Ectodermal cell (in vitro differentiated cells): ENCODE measurements at regions not wholly inside any gene's neighbourhood (a gene's known extent, or its start where the extent isn't known, plus 50 kb on each side); places are given as distances from the start of the nearest gene placed in this dataset.
"Not testable (repeated sequence)": the region's sequence is repeated elsewhere in the genome, so short reads cannot be mapped to it uniquely, and the experiment has no call there.

Experiments
- H3K27ac ChIP-seq: 2 replicates; pipeline ENCODE4 v1.7.0; 2013; ENCODE audit warnings: mild to moderate bottlenecking, low read depth, low read length; ENCODE audit not compliant: insufficient read depth, poor library complexity, severe bottlenecking
- H3K27me3 ChIP-seq: 2 replicates; pipeline ENCODE4 v1.7.0; 2013; ENCODE audit warnings: mild to moderate bottlenecking, low read length; ENCODE audit not compliant: insufficient read depth, control insufficient read depth, poor library complexity, severe bottlenecking
- H3K36me3 ChIP-seq: one replicate; pipeline ENCODE4 v1.7.0; 2013; ENCODE audit warnings: low read length; ENCODE audit not compliant: control insufficient read depth, insufficient read depth
- H3K4me1 ChIP-seq: one replicate; pipeline ENCODE4 v1.7.0; 2013; ENCODE audit warnings: low read length; ENCODE audit not compliant: control insufficient read depth, insufficient read depth
- H3K4me3 ChIP-seq: 2 replicates; pipeline ENCODE4 v1.7.0; 2013; ENCODE audit warnings: low read depth, low read length, control low read depth; ENCODE audit not compliant: insufficient read depth
- H3K9me3 ChIP-seq: 2 replicates; pipeline ENCODE4 v1.7.0; 2013; ENCODE audit warnings: mild to moderate bottlenecking, low read length, moderate library complexity; ENCODE audit not compliant: control insufficient read depth
- WGBS, 2 experiments: methylation state at CpG; one replicate each; pipeline ENCODE4 v1.1.7; 2013; ENCODE audit warnings: missing lambda C conversion rate in 2 of 2; 5-methylcytosine and 5-hydroxymethylcytosine counted together

- Histone ChIP-seq H3K36me3 (no peaks in the 10 kb centered on the region), H3K9me3 (no peaks in the 10 kb centered on the region), H3K4me1 (no peaks in the 10 kb centered on the region), H3K27ac (no peak overlapping the region), H3K4me3 (no peak overlapping the region), H3K27me3 (no peaks in the 10 kb centered on the region)
These were observed 546.8 kb downstream of the LRRC70 start for GRCh38 chr5:63125392-63125791.

DNA sequence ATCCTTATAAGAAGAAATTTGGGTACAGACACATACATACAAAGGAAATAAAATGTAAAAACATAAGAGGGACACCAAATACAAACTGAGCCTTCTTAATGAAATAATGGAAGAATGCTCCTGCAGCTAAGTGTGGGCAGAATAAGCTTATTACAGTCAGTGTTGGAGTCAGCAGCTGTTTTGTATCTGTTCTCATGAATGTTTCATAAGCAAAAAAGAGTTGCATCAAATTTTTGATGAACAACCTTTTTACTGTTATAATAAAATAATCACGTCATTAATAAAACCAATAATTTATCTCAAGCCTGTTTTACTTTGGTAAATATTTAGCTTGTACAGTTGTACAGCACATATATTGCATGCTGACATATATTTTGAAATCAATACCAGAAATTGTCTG is 545.6 kb downstream of the LRRC70 start:
- 100% methylated on average over 1 of the region's 1 CpG; no CpG with 5 or more reads in 1 of the 2 experiments for WGBS, 2 experiments

DNA sequence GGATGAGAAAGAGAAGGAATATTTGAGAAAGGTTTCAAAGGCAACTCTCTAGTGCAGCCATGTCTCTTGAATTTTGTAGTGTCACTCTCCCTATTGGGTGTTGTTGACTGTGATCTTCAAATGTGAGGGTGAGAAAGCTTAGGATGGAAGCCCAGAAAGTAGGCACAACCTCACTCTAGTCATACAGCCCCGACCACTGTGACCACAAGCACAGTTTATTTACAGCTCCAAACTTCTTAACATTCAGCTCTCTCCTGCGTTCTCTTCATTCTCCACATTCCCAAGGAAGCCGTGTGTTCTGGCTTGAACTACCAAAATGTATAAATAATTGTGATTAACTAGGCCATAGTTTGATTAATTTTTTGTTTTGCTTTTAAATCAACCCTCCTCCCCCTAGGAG is 542.9 kb downstream of the LRRC70 start:
- no peaks in the 10 kb centered on the region for H3K4me1 ChIP-seq
- 82 to 95% methylated on average over 1 to 3 of the region's 3 CpGs for WGBS, 2 experiments
- H3K27me3 ChIP-seq, result no peaks in the 10 kb centered on the region
- H3K27ac ChIP-seq, result no peak overlapping the region
- H3K9me3 ChIP-seq, result no peaks in the 10 kb centered on the region
- H3K4me3 ChIP-seq, result no peak overlapping the region
- no peaks in the 10 kb centered on the region for H3K36me3 ChIP-seq

More for the DNA sequence above, 545.6 kb downstream of the LRRC70 start:
- H3K9me3 ChIP-seq, result no peaks in the 10 kb centered on the region
- H3K27me3 ChIP-seq, result no peaks in the 10 kb centered on the region
- H3K4me1 ChIP-seq, result no peaks in the 10 kb centered on the region
- H3K36me3 ChIP-seq, result no peaks in the 10 kb centered on the region
- H3K27ac ChIP-seq, result no peak overlapping the region
- H3K4me3 ChIP-seq, result no peak overlapping the region

DNA sequence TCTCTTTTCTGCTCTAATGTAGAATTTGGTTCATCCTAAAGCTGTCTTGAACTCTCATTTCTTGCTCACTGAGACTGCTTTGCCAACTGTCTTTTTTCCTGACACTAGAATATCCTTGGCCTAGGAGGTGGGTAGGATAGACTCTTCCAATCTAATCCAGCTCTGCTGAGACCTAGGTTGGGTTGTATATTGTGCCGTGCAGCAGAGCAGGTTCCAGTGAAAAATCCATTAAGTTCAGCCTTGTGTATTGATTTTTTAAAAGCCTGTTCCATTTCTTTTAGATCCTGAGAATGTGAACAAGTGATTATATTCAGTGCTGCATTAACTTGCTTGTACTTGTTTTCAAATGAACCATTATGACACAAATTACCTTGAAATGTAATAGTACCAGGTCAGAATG is 539.6 kb downstream of the LRRC70 start:
- H3K4me3 ChIP-seq, result no peak overlapping the region
- H3K9me3 ChIP-seq, result no peaks in the 10 kb centered on the region
- H3K27ac ChIP-seq, result no peak overlapping the region
- H3K4me1 ChIP-seq, result no peaks in the 10 kb centered on the region
- no peaks in the 10 kb centered on the region for H3K36me3 ChIP-seq
- no peaks in the 10 kb centered on the region for H3K27me3 ChIP-seq
- WGBS, 2 experiments, result 100% methylated on average over 1 of the region's 1 CpG

DNA sequence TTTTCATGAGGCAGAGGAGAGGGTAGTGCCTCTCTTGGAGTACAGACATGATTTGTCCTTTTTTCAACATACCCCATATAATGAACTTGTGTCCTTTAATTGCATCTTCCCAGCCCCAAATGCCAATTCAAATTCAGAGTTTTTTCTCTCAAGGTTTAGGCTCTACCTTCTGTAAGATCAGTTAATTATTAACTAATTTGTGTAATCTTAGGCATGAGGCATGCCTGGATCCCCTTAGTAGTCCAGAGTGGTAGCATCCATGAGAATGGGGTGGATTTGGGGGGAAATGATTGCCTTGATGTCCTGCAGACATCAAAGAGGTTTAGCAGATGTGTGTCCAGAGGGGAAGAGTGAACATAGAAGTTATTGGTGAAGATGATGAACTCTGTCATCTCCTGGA is 533.3 kb downstream of the LRRC70 start:
- H3K9me3 ChIP-seq, result no peaks in the 10 kb centered on the region
- no peak overlapping the region for H3K4me3 ChIP-seq
- H3K27me3 ChIP-seq, result no peaks in the 10 kb centered on the region
- H3K36me3 ChIP-seq, result no peaks in the 10 kb centered on the region
- no peaks in the 10 kb centered on the region for H3K4me1 ChIP-seq
- no peak overlapping the region for H3K27ac ChIP-seq

DNA sequence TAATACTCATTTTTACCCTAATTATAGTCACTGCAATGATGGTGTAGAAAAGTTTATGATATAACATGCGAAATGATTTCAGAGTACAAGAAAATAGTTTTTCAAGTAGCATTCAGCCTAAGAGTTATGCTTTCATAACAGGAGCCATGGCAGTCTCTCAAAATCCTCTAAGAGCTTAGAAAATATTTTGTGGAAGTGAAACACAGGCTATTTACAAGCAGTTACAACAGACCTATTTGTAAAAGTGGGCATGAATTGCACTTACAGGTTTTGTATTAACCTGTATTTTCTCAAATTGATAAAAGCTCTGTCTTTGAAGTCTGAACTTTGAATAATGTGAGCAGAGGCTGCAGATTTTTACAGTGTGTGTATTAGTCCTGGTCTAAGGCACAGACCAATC is 523.3 kb downstream of the LRRC70 start:
- Histone ChIP-seq H3K9me3 (no peaks in the 10 kb centered on the region), H3K27ac (no peak overlapping the region), H3K4me3 (no peak overlapping the region), H3K4me1 (peaks cover 5% of the 10 kb centered on the region), H3K27me3 (no peaks in the 10 kb centered on the region), H3K36me3 (no peaks in the 10 kb centered on the region)
- 89 to 100% methylated on average over 1 of the region's 1 CpG for WGBS, 2 experiments

DNA sequence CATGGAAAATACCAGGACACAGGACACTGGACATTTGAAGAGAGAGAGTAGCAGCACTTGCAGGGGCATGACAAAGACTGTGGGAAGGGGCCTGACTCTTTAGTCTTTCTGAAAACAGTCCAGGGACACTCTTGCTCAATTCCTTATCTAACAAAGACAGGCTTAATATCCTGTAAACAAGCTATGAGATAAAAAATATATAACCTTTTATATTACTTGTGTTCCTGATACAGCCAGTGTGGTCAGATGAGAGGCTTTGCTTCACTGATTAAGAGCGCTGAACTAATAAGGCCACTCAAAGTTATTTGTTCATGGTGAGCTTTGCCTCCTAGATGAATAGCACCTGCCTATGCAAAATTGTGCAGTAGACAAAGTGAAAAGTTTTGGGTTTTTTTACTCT is 518.7 kb downstream of the LRRC70 start:
- H3K9me3 ChIP-seq, result no peaks in the 10 kb centered on the region
- no peak overlapping the region for H3K27ac ChIP-seq
- no peaks in the 10 kb centered on the region for H3K36me3 ChIP-seq
- no peak overlapping the region for H3K4me3 ChIP-seq
- H3K27me3 ChIP-seq, result no peaks in the 10 kb centered on the region
- no peaks in the 10 kb centered on the region for H3K4me1 ChIP-seq
- 93 to 97% methylated on average over 1 of the region's 1 CpG for WGBS, 2 experiments

- Histone ChIP-seq H3K9me3 (no peaks in the 10 kb centered on the region), H3K4me3 (no peak overlapping the region), H3K4me1 (no peaks in the 10 kb centered on the region), H3K27ac (no peak overlapping the region), H3K36me3 (no peaks in the 10 kb centered on the region), H3K27me3 (no peaks in the 10 kb centered on the region)
- 96 to 97% methylated on average over 4 to 5 of the region's 6 CpGs for whole genome bisulfite sequencing, 2 experiments
These were observed 516.1 kb downstream of the LRRC70 start for GRCh38 chr5:63094730-63095129.

- Histone ChIP-seq H3K9me3 (no peaks in the 10 kb centered on the region), H3K27me3 (no peaks in the 10 kb centered on the region), H3K36me3 (no peaks in the 10 kb centered on the region), H3K4me3 (no peak overlapping the region), H3K4me1 (no peaks in the 10 kb centered on the region), H3K27ac (no peak overlapping the region)
- WGBS, 2 experiments, result 84 to 90% methylated on average over 1 of the region's 1 CpG
These were observed 510.5 kb downstream of the LRRC70 start for GRCh38 chr5:63089147-63089546.

GRCh38 chr5:63085561-63085960 is 506.9 kb downstream of the LRRC70 start:
- 99 to 100% methylated on average over 2 of the region's 2 CpGs for WGBS, 2 experiments
- no peak overlapping the region for H3K27ac ChIP-seq
- no peak overlapping the region for H3K4me3 ChIP-seq
- H3K4me1 ChIP-seq, result no peaks in the 10 kb centered on the region
- H3K36me3 ChIP-seq, result no peaks in the 10 kb centered on the region
- H3K27me3 ChIP-seq, result no peaks in the 10 kb centered on the region
- H3K9me3 ChIP-seq, result no peaks in the 10 kb centered on the region

- 95 to 98% methylated on average over 21 to 22 of the region's 22 CpGs for WGBS, 2 experiments
- not testable (repeated sequence) for H3K27me3 ChIP-seq
These were observed 505.1 kb downstream of the LRRC70 start for GRCh38 chr5:63083689-63084088.

More at GRCh38 chr5:63083689-63084088, 505.1 kb downstream of the LRRC70 start:
- not testable (repeated sequence) for H3K9me3 ChIP-seq, H3K36me3 ChIP-seq, H3K27ac ChIP-seq, H3K4me1 ChIP-seq, H3K4me3 ChIP-seq
